NCI-H2107 treated with DMSO at 0.1 percent for 48 hours (cell line): ENCODE measurements at regions not wholly inside any gene's neighbourhood (a gene's known extent, or its start where the extent isn't known, plus 50 kb on each side); places are given as distances from the start of the nearest gene placed in this dataset.
"Not testable (repeated sequence)": the region's sequence is repeated elsewhere in the genome, so short reads cannot be mapped to it uniquely, and the experiment has no call there.

Source experiments
- DNase-seq: peaks from one replicate; lab custom pipeline; 2025; ENCODE audit not compliant: unreplicated experiment; lab: John Stamatoyannopoulos, UW

- no peak for DNase-seq
Measured at GRCh38 chr6:139728876-139729427, 354.5 kb upstream of the CITED2 start.

GRCh38 chr6:139726272-139726671 lies 351.8 kb upstream of the CITED2 start:
- not testable (repeated sequence) for DNase-seq

- no peak for DNase-seq
Measured at GRCh38 chr6:139722530-139722929, 348.1 kb upstream of the CITED2 start.

- no peak for DNase-seq
Measured at GRCh38 chr6:139721954-139722353, 347.5 kb upstream of the CITED2 start.

- no peak for DNase-seq
Measured at GRCh38 chr6:139713900-139714506, 339.6 kb upstream of the CITED2 start.

- DNase-seq = no peak
Measured at GRCh38 chr6:139713424-139713823, 339.0 kb upstream of the CITED2 start.

- no peak for DNase-seq
Measured at GRCh38 chr6:139712830-139713229, 338.4 kb upstream of the CITED2 start.

- DNase-seq = no peak
Measured at GRCh38 chr6:139711804-139712585, 337.5 kb upstream of the CITED2 start.

GRCh38 chr6:139710556-139710955 lies 336.1 kb upstream of the CITED2 start:
- no peak for DNase-seq

GRCh38 chr6:139708337-139709199 lies 334.1 kb upstream of the CITED2 start:
- DNase-seq = no peak

- no peak for DNase-seq
Measured at GRCh38 chr6:139706912-139707311, 332.5 kb upstream of the CITED2 start.

- no peak for DNase-seq
Measured at GRCh38 chr6:139705284-139705683, 330.8 kb upstream of the CITED2 start.

GRCh38 chr6:139703780-139704179 lies 329.3 kb upstream of the CITED2 start:
- DNase-seq = no peak

GRCh38 chr6:139702706-139703105 lies 328.3 kb upstream of the CITED2 start:
- no peak for DNase-seq

- DNase-seq = no peak
Measured at GRCh38 chr6:139701695-139702094, 327.2 kb upstream of the CITED2 start.

- DNase-seq = no peak
Measured at GRCh38 chr6:139701003-139701402, 326.6 kb upstream of the CITED2 start.

- peak; percentile 24 for DNase-seq
Measured at GRCh38 chr6:139699911-139700310, 325.5 kb upstream of the CITED2 start.

- no peak for DNase-seq
Measured at GRCh38 chr6:139699335-139699734, 324.9 kb upstream of the CITED2 start.

- DNase-seq = no peak
Measured at GRCh38 chr6:139698526-139699176, 324.2 kb upstream of the CITED2 start.

- DNase-seq = not testable (repeated sequence)
Measured at GRCh38 chr6:139697856-139698255, 323.4 kb upstream of the CITED2 start.

GRCh38 chr6:139696991-139697390 lies 322.5 kb upstream of the CITED2 start:
- DNase-seq = not testable (repeated sequence)
